ENCODE measurements at regions not wholly inside any gene's neighbourhood (a gene's known extent, or its start where the extent isn't known, plus 50 kb on each side); places are given as distances from the start of the nearest gene placed in this dataset.

GRCh38 chr3:177624528-177625495 is 427.5 kb upstream of the TBL1XR1 start:
- no peaks in the 10 kb centered on the region for H3K9me3 ChIP-seq (ENCODE audit: low read length)
- ChIA-PET POLR2A (no interaction called here), CTCF (ENCODE audit: low intra/inter-chr PET ratio, low total read pairs) (no interaction called here)
- in situ Hi-C loops (cut with HindIII; ENCODE audit: extremely low pct_ligation_motif_present, low pct_unique_long_range_greater_than_20kb), result no loop called here
- peak overlapping the region in 1 of 3 experiments; percentile 9; a peak in 1 of 6 replicates for H3K4me3 ChIP-seq (replicated peaks in 1 of 3; ENCODE audit: insufficient read depth in 1 of 3, low read depth in 2 of 3, low read length in 3 of 3)
- H3K79me2 ChIP-seq (ENCODE audit: insufficient read depth, low read length), result no peaks in the 10 kb centered on the region
- peak overlapping the region; percentile 56 for H3K4me2 ChIP-seq (ENCODE audit: low read depth, low read length)
- no peaks in the 10 kb centered on the region for H3K27me3 ChIP-seq (ENCODE audit: control insufficient read depth in 1 of 2, insufficient read depth in 2 of 2, low read length in 2 of 2)
- no peak overlapping the region for H3K9ac ChIP-seq (ENCODE audit: insufficient read depth, low read depth, low read length)
- DNase-seq (ENCODE audit: low spot score) (peak; percentile 63), ATAC-seq (peak; percentile 81), FAIRE-seq (no peak)
- intact Hi-C loops (cut with micrococcal nuclease; ENCODE audit: unreplicated experiment), result no loop called here
- no peak overlapping the region for H3K27ac ChIP-seq (ENCODE audit: extremely low read length, insufficient read depth, low read length)
- BruUV-seq (replicated peaks), result no TSS peak
- no peaks in the 10 kb centered on the region; a peak in 1 of 5 replicates for H3K36me3 ChIP-seq (replicated peaks in 1 of 2; ENCODE audit: control insufficient read depth in 1 of 2, insufficient read depth in 2 of 2, low read length in 2 of 2)
- no peak overlapping the region for H2AFZ ChIP-seq (ENCODE audit: low read length)
- peaks cover 24% of the 10 kb centered on the region for H3K4me1 ChIP-seq (ENCODE audit: insufficient read depth, low read length)
- no peaks in the 10 kb centered on the region for H4K20me1 ChIP-seq (ENCODE audit: insufficient read depth, low read length)
- 31% methylated on average over 13 of the region's 13 CpGs for WGBS (ENCODE audit: low lambda C conversion rate)
- peak; percentile 59 for TF ChIP-seq STAG1 (CRISPR knock-in tag; IDR thresholded peaks at IDR 0.05)
- no peak for TF ChIP-seq RCOR2 (CRISPR knock-in tag; IDR thresholded peaks at IDR 0.05)
- TF ChIP-seq ZNF574 (CRISPR knock-in tag; IDR thresholded peaks at IDR 0.05), result no peak
- TF ChIP-seq HIVEP1 (CRISPR knock-in tag; IDR thresholded peaks at IDR 0.05), result no peak
- TF ChIP-seq IRX3 (CRISPR knock-in tag; IDR thresholded peaks at IDR 0.05; ENCODE audit: borderline replicate concordance, low read depth), result no peak
- TF ChIP-seq PBX3 (CRISPR knock-in tag; IDR thresholded peaks at IDR 0.05; ENCODE audit: borderline replicate concordance), result no peak
- TF ChIP-seq NFKB2 (CRISPR knock-in tag; IDR thresholded peaks at IDR 0.05; ENCODE audit: borderline replicate concordance), result no peak
- TF ChIP-seq TIGD3 (CRISPR knock-in tag; IDR thresholded peaks at IDR 0.05; ENCODE audit: borderline replicate concordance), result no peak
- TF ChIP-seq ZBTB4 (CRISPR knock-in tag; IDR thresholded peaks at IDR 0.05; ENCODE audit: borderline replicate concordance), result no peak
- TF ChIP-seq ZNF850 (CRISPR knock-in tag; conservative IDR thresholded peaks at IDR 0.05), result no peak
- TF ChIP-seq SMAD1 (CRISPR knock-in tag; IDR thresholded peaks at IDR 0.05; ENCODE audit: borderline replicate concordance, low read depth), result no peak
- no peak for TF ChIP-seq SNAPC5 (CRISPR knock-in tag; IDR thresholded peaks at IDR 0.05; ENCODE audit: borderline replicate concordance)
- TF ChIP-seq SCMH1 (CRISPR knock-in tag; IDR thresholded peaks at IDR 0.05; ENCODE audit: borderline replicate concordance), result no peak
